Ovary (tissue), 7 donors: ENCODE measurements at regions not wholly inside any gene's neighbourhood (a gene's known extent, or its start where the extent isn't known, plus 50 kb on each side); places are given as distances from the start of the nearest gene placed in this dataset.
"Not testable (repeated sequence)": the region's sequence is repeated elsewhere in the genome, so short reads cannot be mapped to it uniquely, and the experiment has no call there.

Experiments
- DNase-seq, 5 donors: peaks; one replicate each; pipeline ENCODE4 v3.0.0-alpha.2; 2019 to 2020
- H3K27ac ChIP-seq, 2 donors: fragments of 200-600 bp; one replicate each; pipeline versions ENCODE4 v1.5.1 to v1.8.0; 2019 to 2022
- H3K27me3 ChIP-seq: fragments of 200-600 bp; one replicate; pipeline ENCODE4 v1.8.0; 2022
- H3K36me3 ChIP-seq: fragments of 200-600 bp; sonication (generic); one replicate; pipeline ENCODE4 v1.5.1; 2019
- H3K4me1 ChIP-seq: one replicate; pipeline ENCODE4 v1.8.1; 2013; ENCODE audit warnings: mild to moderate bottlenecking, moderate library complexity; ENCODE audit not compliant: insufficient read depth
- H3K4me3 ChIP-seq: fragments of 200-600 bp; sonication (generic); one replicate; pipeline ENCODE4 v1.5.1; 2017
- H3K9me3 ChIP-seq, 2 donors: fragments of 200-600 bp in 1 of 2; sonication (generic) in 1 of 2; one replicate each; pipeline versions ENCODE4 v1.5.1 to v1.8.1; 2013 to 2019; ENCODE audit warnings: mild to moderate bottlenecking in 1 of 2, moderate library complexity in 1 of 2
- EP300 ChIP-seq: sonication (generic); formaldehyde crosslinking; IDR thresholded peaks from one replicate; pipeline ENCODE4 v1.6.1; 2017; ENCODE audit warnings: antibody characterized with exemption
- POLR2A ChIP-seq: fragments of 450-650 bp; IDR thresholded peaks from one replicate; pipeline ENCODE4 v1.6.1; 2017; ENCODE audit warnings: antibody characterized with exemption, mild to moderate bottlenecking, moderate library complexity
- WGBS, 3 donors: extraction: QIAGEN DNeasy Blood & Tissue Kit in 1 of 3; methylation state at CpG; one replicate each; pipeline versions ENCODE4 v1.1.5 to v1.1.7; 2013 to 2017; 5-methylcytosine and 5-hydroxymethylcytosine counted together
- intact Hi-C, 4 donors: fragments of 100-400 bp; cut with DNase I; formaldehyde crosslinking; loops; one replicate each; pipeline versions ENCODE4 v1.11.0 to v1.15.1; 2022 to 2023
- TF ChIP-seq, protein P1 (sequence below), 3 donors: fragments of 450-650 bp in 2 of 3; fragments of 200-600 bp in 1 of 3; IDR thresholded peaks; one replicate each; pipeline versions ENCODE4 v1.5.1 to v1.8.0; 2016 to 2022; ENCODE audit warnings: antibody characterized with exemption in 3 of 3, mild to moderate bottlenecking in 1 of 3
- donor health status: DM: no; HTN: no; CAD: no; lungs with moderate emphysema.
- donor health status: DM: no; HTN: no; CAD: no.
- donor health status: Bipolar disorder and iron deficiency.
- donor health status: DM: no; HTN: no; CAD: no.
- donor health status: DM: yes; HTN: yes; CAD: no.

DNA sequence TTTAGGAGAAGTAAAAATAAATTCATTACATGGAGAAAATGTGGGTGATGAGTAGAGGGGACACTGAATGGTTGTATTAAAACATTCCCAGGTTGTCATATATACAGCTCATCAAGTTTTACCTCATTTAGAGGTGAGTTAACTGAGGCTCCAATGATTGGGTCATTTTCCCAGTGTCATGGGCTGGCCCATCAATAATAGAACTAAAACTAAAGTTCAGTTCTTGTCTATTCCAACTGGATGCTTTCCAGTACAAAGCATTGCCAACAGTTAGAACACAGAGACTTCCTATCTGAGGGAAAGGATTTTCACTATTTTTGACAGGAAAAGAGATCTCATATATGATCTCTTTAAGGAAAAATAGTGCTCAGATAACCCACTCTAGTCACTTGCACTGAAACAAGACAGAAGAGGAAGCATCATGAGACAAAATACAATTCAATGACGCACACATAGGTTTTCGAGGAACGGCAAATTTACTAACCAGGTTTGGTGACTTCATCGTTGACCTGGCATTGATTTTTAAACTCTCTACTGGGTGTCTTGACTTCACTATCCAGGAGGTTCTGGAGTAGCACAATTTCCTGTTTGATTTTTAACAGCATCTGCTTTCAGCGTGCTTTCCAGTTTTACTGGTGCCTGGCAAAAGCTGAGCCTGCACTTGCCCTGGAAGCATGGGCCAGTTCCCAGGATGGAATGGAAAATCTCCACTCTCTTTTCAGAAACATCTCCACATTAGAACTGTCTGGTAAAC lies 195.5 kb upstream of the FBXL4 start:
- Histone ChIP-seq H3K27me3 (no peaks in the 10 kb centered on the region), H3K27ac (no peak overlapping the region), H3K36me3 (no peaks in the 10 kb centered on the region), H3K9me3 (no peaks in the 10 kb centered on the region), H3K4me1 (no peaks in the 10 kb centered on the region), H3K4me3 (no peak overlapping the region)
- TF ChIP-seq, protein P1, sequence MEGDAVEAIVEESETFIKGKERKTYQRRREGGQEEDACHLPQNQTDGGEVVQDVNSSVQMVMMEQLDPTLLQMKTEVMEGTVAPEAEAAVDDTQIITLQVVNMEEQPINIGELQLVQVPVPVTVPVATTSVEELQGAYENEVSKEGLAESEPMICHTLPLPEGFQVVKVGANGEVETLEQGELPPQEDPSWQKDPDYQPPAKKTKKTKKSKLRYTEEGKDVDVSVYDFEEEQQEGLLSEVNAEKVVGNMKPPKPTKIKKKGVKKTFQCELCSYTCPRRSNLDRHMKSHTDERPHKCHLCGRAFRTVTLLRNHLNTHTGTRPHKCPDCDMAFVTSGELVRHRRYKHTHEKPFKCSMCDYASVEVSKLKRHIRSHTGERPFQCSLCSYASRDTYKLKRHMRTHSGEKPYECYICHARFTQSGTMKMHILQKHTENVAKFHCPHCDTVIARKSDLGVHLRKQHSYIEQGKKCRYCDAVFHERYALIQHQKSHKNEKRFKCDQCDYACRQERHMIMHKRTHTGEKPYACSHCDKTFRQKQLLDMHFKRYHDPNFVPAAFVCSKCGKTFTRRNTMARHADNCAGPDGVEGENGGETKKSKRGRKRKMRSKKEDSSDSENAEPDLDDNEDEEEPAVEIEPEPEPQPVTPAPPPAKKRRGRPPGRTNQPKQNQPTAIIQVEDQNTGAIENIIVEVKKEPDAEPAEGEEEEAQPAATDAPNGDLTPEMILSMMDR (IDR thresholded peaks at IDR 0.05): no peak
- TF ChIP-seq EP300: no peak
- no peak for TF ChIP-seq POLR2A
- 70 to 95% (median 86%) methylated on average over 5 of the region's 5 CpGs for WGBS, 3 donors
- intact Hi-C loops: no loop called here
- no peak for DNase-seq

DNA sequence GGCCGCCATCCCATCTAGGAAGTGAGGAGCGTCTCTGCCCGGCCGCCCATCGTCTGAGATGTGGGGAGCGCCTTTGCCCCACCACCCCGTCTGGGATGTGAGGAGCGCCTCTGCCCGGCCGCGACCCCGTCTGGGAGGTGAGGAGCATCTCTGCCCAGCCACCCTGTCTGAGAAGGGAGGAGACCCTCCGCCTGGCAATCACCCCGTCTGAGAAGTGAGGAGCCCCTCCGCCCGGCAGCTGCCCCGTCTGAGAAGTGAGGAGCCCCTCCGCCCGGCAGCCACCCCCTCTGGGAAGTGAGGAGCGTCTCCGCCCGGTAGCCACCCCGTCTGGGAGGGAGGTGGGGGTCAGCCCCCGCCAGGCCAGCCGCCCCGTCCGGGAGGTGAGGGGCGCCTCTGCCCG lies 194.2 kb upstream of the FBXL4 start:
- H3K27me3 ChIP-seq, DNase-seq, H3K9me3 ChIP-seq, H3K4me3 ChIP-seq, H3K4me1 ChIP-seq, H3K27ac ChIP-seq, intact Hi-C loops, H3K36me3 ChIP-seq: not testable (repeated sequence)
- WGBS, 3 donors: 83 to 93% (median 90%) methylated on average over 16 to 24 of the region's 29 CpGs

DNA sequence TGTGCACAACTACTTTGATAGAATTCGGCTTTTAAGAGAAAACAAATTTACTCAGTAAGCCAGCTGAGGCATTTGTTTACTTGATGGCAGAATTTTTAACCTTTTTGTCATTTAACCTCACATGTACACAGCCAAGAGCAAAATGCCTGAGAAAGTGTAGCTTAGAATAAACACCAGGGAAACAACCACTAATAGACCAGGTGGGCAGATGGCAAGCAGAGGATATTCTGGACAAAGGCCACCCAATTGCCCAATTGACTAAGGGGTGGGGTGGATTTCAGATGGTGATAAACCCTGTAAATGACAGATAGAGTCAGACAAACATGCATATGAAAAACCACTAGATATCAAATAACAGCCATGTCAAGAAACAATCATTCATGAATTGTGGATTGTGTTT lies 190.7 kb upstream of the FBXL4 start:
- no peak overlapping the region for H3K4me3 ChIP-seq
- no peak for DNase-seq
- H3K4me1 ChIP-seq: no peaks in the 10 kb centered on the region
- H3K36me3 ChIP-seq: no peaks in the 10 kb centered on the region
- H3K27me3 ChIP-seq: no peaks in the 10 kb centered on the region
- no peaks in the 10 kb centered on the region for H3K9me3 ChIP-seq
- intact Hi-C loops: no loop called here
- TF ChIP-seq, protein P1 (IDR thresholded peaks at IDR 0.05): no peak
- 64 to 90% (median 81%) methylated on average over 1 of the region's 1 CpG for WGBS, 3 donors
- no peak overlapping the region for H3K27ac ChIP-seq

DNA sequence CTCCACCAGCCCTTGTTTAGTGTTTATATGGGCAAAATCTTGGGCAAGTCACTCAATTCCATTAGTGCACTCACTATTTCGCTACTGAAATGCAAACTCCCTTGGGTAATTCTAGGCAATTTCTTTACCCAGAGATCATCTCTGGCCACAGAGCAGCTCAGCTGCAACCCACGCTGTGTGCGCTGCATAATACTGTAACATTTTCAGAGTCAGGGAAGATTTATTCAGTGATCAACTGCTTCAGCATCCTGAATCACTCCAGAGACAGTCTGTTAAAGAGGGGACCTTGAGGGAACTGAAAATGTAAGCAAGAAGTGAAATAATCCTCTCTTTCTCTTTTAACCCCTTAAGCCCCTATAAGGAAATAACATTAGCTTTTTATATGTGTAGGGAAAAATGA lies 189.6 kb upstream of the FBXL4 start:
- intact Hi-C loops: no loop called here
- no peaks in the 10 kb centered on the region for H3K4me1 ChIP-seq
- H3K27me3 ChIP-seq: no peaks in the 10 kb centered on the region
- WGBS, 3 donors: 67 to 83% (median 81%) methylated on average over 3 of the region's 3 CpGs
- no peaks in the 10 kb centered on the region for H3K9me3 ChIP-seq
- TF ChIP-seq POLR2A (no peak), EP300 (no peak)
- TF ChIP-seq, protein P1 (IDR thresholded peaks at IDR 0.05): no peak
- no peak overlapping the region for H3K27ac ChIP-seq
- DNase-seq: no peak
- H3K36me3 ChIP-seq: no peaks in the 10 kb centered on the region
- no peak overlapping the region for H3K4me3 ChIP-seq

DNA sequence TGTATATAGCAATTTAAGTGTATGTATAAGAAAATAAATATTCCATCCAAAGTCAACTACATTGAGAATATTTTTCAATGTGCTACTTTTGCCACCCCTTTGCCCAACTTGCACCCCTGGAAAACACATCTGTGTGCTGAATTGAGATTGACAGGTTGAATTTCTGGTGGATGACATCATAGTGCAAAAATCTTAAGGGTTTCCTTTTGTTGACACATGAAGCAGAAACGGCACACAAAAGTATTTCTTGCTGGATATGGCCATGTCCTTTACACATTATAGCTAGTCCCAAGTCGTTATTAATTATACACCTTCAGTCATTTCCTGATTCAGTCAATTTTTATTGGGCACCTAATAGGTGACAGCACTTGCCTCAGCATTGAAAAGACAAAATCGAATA lies 188.7 kb upstream of the FBXL4 start:
- no peaks in the 10 kb centered on the region for H3K9me3 ChIP-seq
- H3K27me3 ChIP-seq: no peaks in the 10 kb centered on the region
- TF ChIP-seq POLR2A: no peak
- TF ChIP-seq, protein P1 (IDR thresholded peaks at IDR 0.05): no peak
- TF ChIP-seq EP300: no peak
- H3K4me3 ChIP-seq: no peak overlapping the region
- no peak overlapping the region for H3K27ac ChIP-seq
- no peaks in the 10 kb centered on the region for H3K36me3 ChIP-seq
- H3K4me1 ChIP-seq: no peaks in the 10 kb centered on the region
- intact Hi-C loops: no loop called here
- no peak for DNase-seq
- WGBS, 3 donors: 42 to 70% (median 49%) methylated on average over 3 of the region's 3 CpGs
